Stimulated activated effector memory CD8-positive, alpha-beta T cell treated with anti-CD3 and anti-CD28 coated beads, Interleukin-12 subunit alpha, Interleukin-12 subunit beta, amount 100 ng/mL, for 72 hours (primary cell): ENCODE measurements at regions not wholly inside any gene's neighbourhood (a gene's known extent, or its start where the extent isn't known, plus 50 kb on each side); places are given as distances from the start of the nearest gene placed in this dataset.
"Not testable (repeated sequence)": the region's sequence is repeated elsewhere in the genome, so short reads cannot be mapped to it uniquely, and the experiment has no call there.

Experiments used
- ATAC-seq: fragments of 150-1000 bp; cut with Tn5 transposase; 2 replicates; pipeline ENCODE4 v1.10.0; 2021
- DNase-seq, 2 donors: peaks; one replicate each; pipeline ENCODE4 v3.0.0; 2021 to 2022; ENCODE audit warnings: low spot score in 2 of 2
- H3K27ac Mint-ChIP-seq: one replicate; pipeline ENCODE4 v1.8.0; 2022; ENCODE audit warnings: mild to moderate bottlenecking, mixed read lengths
- H3K36me3 Mint-ChIP-seq: one replicate; pipeline ENCODE4 v1.8.0; 2022; ENCODE audit warnings: mild to moderate bottlenecking, mixed read lengths
- H3K4me1 Mint-ChIP-seq: one replicate; pipeline ENCODE4 v1.8.0; 2022; ENCODE audit warnings: mixed read lengths
- H3K4me3 Mint-ChIP-seq: one replicate; pipeline ENCODE4 v1.8.0; 2022; ENCODE audit warnings: mild to moderate bottlenecking, mixed read lengths
- H3K9me3 Mint-ChIP-seq: one replicate; pipeline ENCODE4 v1.8.0; 2022; ENCODE audit warnings: mixed read lengths

DNA sequence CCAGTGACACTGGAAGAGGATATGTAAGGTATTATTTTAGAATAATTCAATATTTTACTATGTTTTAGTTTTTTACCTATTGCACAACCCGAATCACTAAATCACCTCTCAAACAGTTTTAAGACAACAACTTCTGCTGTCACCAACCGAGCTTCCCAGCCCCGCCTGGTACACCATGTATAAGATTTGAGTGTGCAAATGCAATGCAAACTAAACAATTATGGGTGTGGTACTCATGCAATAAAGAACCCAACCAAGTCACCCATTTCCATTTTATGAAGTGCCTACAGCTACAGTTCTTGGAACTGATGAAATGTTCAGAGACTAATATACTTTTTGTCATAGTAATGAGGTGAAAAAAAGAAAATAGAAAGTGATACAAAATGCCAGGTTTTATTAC is 256.2 kb downstream of the TAFA4 start:
- Mint-ChIP-seq H3K36me3 (no peaks in the 10 kb centered on the region), H3K27ac (no peak overlapping the region), H3K4me1 (no peaks in the 10 kb centered on the region), H3K9me3 (no peaks in the 10 kb centered on the region), H3K4me3 (no peak overlapping the region)
- ATAC-seq (no peak), DNase-seq (no peak)

GRCh38 chr3:68667346-68667745 is 265.0 kb downstream of the TAFA4 start:
- Mint-ChIP-seq H3K9me3 (no peaks in the 10 kb centered on the region), H3K27ac (no peak overlapping the region), H3K4me3 (no peak overlapping the region), H3K4me1 (no peaks in the 10 kb centered on the region), H3K36me3 (no peaks in the 10 kb centered on the region)
- DNase-seq (no peak), ATAC-seq (no peak)

GRCh38 chr3:68666429-68667136 is 265.8 kb downstream of the TAFA4 start:
- DNase-seq (no peak), ATAC-seq (no peak)
- Mint-ChIP-seq H3K4me1 (no peaks in the 10 kb centered on the region), H3K36me3 (no peaks in the 10 kb centered on the region), H3K9me3 (no peaks in the 10 kb centered on the region), H3K27ac (no peak overlapping the region), H3K4me3 (no peak overlapping the region)

DNA sequence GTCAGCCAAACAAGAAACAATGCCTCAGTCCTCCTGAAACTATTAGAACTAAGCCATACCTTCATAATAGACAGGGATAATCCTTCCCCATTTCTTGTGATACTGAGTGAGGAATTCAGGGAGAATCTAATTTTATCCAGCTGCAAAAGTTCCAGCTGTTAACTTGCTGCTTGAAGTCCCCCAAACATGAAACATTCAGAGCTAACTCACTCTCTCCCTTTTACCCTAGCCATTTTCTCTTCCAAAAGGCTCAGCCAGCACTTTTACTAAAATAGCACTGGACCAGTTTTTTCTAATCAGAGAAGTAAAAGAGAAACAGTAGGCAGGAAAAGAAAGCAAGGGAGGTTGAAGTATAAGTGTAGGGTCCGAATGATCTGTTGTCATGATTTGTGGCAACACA is 268.1 kb downstream of the TAFA4 start:
- Mint-ChIP-seq H3K27ac (no peak overlapping the region), H3K4me1 (no peaks in the 10 kb centered on the region)
- no peak for ATAC-seq

DNA sequence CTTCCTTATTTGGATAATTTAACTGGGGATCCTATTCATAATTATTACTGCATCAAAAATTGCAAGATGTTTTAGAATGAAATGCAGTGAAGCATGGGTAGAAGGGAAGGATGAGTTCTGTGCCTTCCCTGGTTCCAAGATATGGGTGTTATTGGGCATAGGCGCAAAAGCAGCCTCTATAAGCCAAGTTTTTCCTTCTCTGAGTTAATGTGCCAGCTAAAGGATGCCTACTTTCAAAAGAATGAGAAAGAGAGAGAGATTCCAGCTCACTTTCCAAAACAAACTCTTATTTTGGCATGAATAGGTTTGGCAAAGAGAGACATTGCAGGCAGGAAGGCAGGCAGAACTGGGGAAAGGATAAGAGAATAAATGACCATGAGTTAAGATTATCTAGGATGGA is 270.2 kb downstream of the TAFA4 start:
- H3K27ac Mint-ChIP-seq: no peak overlapping the region
- DNase-seq: no peak
- no peak overlapping the region for H3K4me3 Mint-ChIP-seq
- no peak for ATAC-seq
- H3K4me1 Mint-ChIP-seq: no peaks in the 10 kb centered on the region
- H3K9me3 Mint-ChIP-seq: no peaks in the 10 kb centered on the region
- H3K36me3 Mint-ChIP-seq: no peaks in the 10 kb centered on the region

More for the DNA sequence above, 268.1 kb downstream of the TAFA4 start:
- Mint-ChIP-seq H3K4me3 (no peak overlapping the region), H3K36me3 (no peaks in the 10 kb centered on the region), H3K9me3 (no peaks in the 10 kb centered on the region)
- DNase-seq: no peak

DNA sequence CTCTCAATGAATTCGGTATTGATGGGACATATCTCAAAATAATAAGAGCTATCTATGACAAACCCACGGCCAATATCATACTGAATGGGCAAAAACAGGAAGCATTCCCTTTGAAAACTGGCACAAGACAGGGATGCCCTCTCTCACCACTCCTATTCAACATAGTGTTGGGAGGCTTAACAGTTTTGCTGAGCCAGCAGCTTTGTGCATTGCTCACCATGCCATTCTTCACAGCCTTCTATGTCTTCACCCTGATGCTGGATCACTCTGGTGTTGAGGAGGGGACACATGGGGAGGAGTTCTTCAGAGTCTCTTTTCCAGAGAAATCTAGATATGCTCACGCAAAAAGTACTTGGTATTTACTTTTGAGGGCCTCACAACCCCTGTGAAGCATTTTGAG is 281.7 kb downstream of the TAFA4 start:
- H3K36me3 Mint-ChIP-seq, DNase-seq: not testable (repeated sequence)

GRCh38 chr3:68648494-68648893 is 283.9 kb downstream of the TAFA4 start:
- no peak overlapping the region for H3K4me3 Mint-ChIP-seq
- DNase-seq (no peak), ATAC-seq (no peak)
- no peaks in the 10 kb centered on the region for H3K4me1 Mint-ChIP-seq
- peaks cover 6% of the 10 kb centered on the region for H3K9me3 Mint-ChIP-seq
- no peaks in the 10 kb centered on the region for H3K36me3 Mint-ChIP-seq
- no peak overlapping the region for H3K27ac Mint-ChIP-seq

More for the DNA sequence above, 281.7 kb downstream of the TAFA4 start:
- not testable (repeated sequence) for H3K27ac Mint-ChIP-seq, H3K4me3 Mint-ChIP-seq, H3K9me3 Mint-ChIP-seq, ATAC-seq, H3K4me1 Mint-ChIP-seq

DNA sequence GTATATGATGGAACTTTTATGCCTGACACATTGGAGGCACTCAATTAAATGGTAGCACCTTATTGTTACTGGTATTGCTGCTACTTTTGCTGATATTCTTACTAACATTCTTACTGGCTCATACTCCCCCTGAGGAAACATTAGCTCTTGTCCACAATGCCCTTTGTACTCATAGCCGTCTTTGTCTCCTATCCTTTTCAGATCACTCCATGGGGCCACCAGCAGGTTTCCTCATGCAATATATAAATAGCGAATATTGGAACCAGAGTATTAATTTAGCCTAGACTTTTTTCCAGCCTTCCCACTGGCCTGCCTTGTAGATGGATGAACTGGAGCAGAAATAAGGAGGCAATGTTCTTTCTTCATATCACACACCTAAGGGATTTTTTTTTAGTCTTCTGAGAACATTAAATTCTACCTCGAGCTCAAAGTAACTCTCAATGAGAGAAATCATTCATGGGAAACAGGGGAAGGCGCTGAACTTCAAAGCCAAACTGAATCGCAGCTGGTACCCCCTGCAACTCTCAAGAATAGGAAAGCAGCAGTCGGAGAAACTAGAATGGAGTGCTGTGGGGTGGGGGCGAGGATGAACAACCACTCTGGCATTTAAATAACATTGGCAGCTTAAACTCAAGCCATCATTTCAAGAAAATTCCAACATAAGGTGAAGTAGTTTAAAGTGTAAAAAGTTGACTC is 300.3 kb downstream of the TAFA4 start:
- ATAC-seq: no peak
- no peak for DNase-seq
- H3K36me3 Mint-ChIP-seq: no peaks in the 10 kb centered on the region

DNA sequence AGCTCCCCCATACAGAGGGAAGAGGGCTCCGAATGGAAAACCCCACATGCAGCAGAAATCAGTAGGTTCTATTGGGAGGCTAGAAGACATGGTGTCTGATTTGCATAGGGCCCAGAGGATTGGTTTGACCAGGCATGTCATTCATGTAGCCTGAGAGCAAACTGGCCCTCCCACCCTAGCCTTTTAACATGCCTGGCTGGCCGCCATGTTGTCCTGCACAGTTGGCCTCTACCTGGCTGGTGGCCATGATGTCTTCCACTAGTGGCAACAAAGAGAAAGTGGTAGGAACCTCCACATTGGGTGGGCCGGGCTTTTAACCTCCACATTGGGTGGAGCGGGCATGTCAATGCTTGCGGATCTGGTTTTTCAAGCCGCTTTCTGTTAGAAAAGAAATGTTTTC is 312.1 kb downstream of the TAFA4 start:
- DNase-seq: no peak
- Mint-ChIP-seq H3K9me3 (peaks cover 5% of the 10 kb centered on the region), H3K27ac (no peak overlapping the region), H3K4me3 (no peak overlapping the region), H3K4me1 (no peaks in the 10 kb centered on the region), H3K36me3 (no peaks in the 10 kb centered on the region)
- ATAC-seq: no peak

More for the DNA sequence above, 300.3 kb downstream of the TAFA4 start:
- no peaks in the 10 kb centered on the region for H3K4me1 Mint-ChIP-seq
- H3K4me3 Mint-ChIP-seq: no peak overlapping the region
- H3K27ac Mint-ChIP-seq: no peak overlapping the region
- H3K9me3 Mint-ChIP-seq: peaks cover 4% of the 10 kb centered on the region

GRCh38 chr3:68614087-68614486 is 318.3 kb downstream of the TAFA4 start:
- Mint-ChIP-seq H3K36me3 (no peaks in the 10 kb centered on the region), H3K9me3 (peaks cover 12% of the 10 kb centered on the region), H3K4me1 (no peaks in the 10 kb centered on the region), H3K27ac (no peak overlapping the region), H3K4me3 (no peak overlapping the region)
- ATAC-seq (no peak), DNase-seq (no peak)

DNA sequence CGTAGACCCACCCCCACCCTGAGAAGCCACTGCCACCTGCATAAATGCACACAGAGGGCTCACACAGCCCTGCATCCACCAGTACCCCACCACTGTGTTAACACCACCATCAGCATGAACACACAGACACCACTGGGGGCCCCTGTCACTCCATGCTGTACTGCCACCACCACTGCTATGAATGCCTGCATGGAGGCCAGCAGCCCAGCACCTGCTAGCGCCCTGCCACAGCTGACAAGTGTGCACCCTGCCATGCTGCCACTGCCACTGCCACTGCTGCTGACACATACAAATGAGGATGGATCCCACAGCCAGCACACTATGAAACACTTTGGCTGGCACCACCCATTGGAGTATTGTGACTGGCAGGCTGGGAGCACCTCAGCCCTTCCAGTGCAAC is 361.0 kb downstream of the TAFA4 start:
- Mint-ChIP-seq H3K36me3 (no peaks in the 10 kb centered on the region), H3K9me3 (peaks cover 19% of the 10 kb centered on the region), H3K4me3 (no peak overlapping the region), H3K4me1 (no peaks in the 10 kb centered on the region), H3K27ac (no peak overlapping the region)
- no peak for DNase-seq
- no peak for ATAC-seq

GRCh38 chr3:68560728-68561127 is 371.6 kb downstream of the TAFA4 start:
- H3K27ac Mint-ChIP-seq: no peak overlapping the region
- no peak for DNase-seq

GRCh38 chr3:68535782-68536181 is 396.6 kb downstream of the TAFA4 start:
- no peaks in the 10 kb centered on the region for H3K4me1 Mint-ChIP-seq
- no peaks in the 10 kb centered on the region for H3K36me3 Mint-ChIP-seq
- H3K4me3 Mint-ChIP-seq: no peak overlapping the region
- DNase-seq: no peak
- no peak overlapping the region for H3K27ac Mint-ChIP-seq
- peaks cover 3% of the 10 kb centered on the region for H3K9me3 Mint-ChIP-seq
- ATAC-seq: no peak

More at GRCh38 chr3:68560728-68561127, 371.6 kb downstream of the TAFA4 start:
- Mint-ChIP-seq H3K9me3 (peaks cover 2% of the 10 kb centered on the region), H3K4me3 (no peak overlapping the region), H3K4me1 (no peaks in the 10 kb centered on the region), H3K36me3 (no peaks in the 10 kb centered on the region)
- no peak for ATAC-seq

- Mint-ChIP-seq H3K4me3 (no peak overlapping the region), H3K36me3 (no peaks in the 10 kb centered on the region), H3K27ac (no peak overlapping the region), H3K9me3 (no peaks in the 10 kb centered on the region), H3K4me1 (no peaks in the 10 kb centered on the region)
- no peak for ATAC-seq
- no peak for DNase-seq
Measured at GRCh38 chr3:68523330-68523729, 409.0 kb downstream of the TAFA4 start.

DNA sequence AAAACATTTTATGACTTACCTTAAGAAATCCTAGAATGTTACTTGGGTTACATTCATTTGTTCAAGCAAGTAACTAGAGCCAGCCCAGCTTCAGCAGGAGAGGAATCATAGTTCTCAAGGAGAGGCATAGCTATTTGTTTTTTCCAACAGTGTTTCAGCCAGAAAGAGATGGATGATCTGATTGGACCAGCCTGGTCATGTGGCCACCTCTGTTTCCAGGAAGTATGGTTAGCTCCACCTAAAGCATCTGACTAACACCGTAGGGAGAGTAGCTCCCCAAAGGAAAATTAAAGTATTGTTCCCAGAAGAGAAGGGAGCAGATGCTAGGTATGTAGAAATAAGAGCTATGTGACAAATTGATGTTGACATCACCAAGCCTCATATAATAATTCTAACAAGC is 417.1 kb downstream of the TAFA4 start:
- Mint-ChIP-seq H3K4me1 (no peaks in the 10 kb centered on the region), H3K4me3 (no peak overlapping the region), H3K36me3 (no peaks in the 10 kb centered on the region), H3K9me3 (no peaks in the 10 kb centered on the region), H3K27ac (no peak overlapping the region)
- no peak for ATAC-seq
- DNase-seq: no peak

DNA sequence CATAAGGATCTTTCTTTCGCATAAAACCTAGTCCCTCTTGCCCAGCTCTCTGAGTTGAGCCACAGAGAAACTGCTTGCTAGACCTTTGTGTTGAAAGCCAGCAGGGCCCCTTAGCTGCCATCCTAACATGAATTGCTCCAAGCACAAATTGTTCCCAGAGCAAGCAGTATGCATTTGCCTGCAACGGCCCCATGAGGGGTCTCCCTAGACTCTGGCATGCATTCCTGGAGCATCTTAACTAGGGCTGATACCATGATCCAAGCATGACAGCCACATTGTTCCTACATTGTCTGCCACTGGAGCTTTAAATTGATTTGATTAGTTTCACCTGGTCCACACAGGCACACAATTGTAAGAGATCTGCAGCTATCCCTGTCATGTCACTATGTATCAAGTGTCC is 428.1 kb downstream of the TAFA4 start:
- H3K4me1 Mint-ChIP-seq: no peaks in the 10 kb centered on the region
- H3K36me3 Mint-ChIP-seq: no peaks in the 10 kb centered on the region
- no peak for ATAC-seq
- no peak overlapping the region for H3K27ac Mint-ChIP-seq
- no peak overlapping the region for H3K4me3 Mint-ChIP-seq
- DNase-seq: no peak
- peaks cover 4% of the 10 kb centered on the region for H3K9me3 Mint-ChIP-seq
